Mammary epithelial cell (primary cell): ENCODE measurements at regions not wholly inside any gene's neighbourhood (a gene's known extent, or its start where the extent isn't known, plus 50 kb on each side); places are given as distances from the start of the nearest gene placed in this dataset.

Experiments used
- CTCF ChIP-seq, 2 donors: IDR thresholded peaks in 1 of 2; conservative IDR thresholded peaks in 1 of 2; 2 replicates each; pipeline ENCODE4 v1.5.1; 2011 to 2012; ENCODE audit warnings: inconsistent platforms in 2 of 2, low read length in 2 of 2, mild to moderate bottlenecking in 2 of 2, control low read depth in 1 of 2, low read depth in 1 of 2; ENCODE audit not compliant: insufficient read depth in 1 of 2; ENCODE audit errors: extremely low read depth in 1 of 2
- EZH2 ChIP-seq: IDR thresholded peaks from 2 replicates; pipeline ENCODE4 v1.6.1; 2012; ENCODE audit warnings: low read length, inconsistent platforms, borderline replicate concordance

GRCh38 chr5:10853154-10853553, 92.1 kb upstream of the DAP start:
- no peak for TF ChIP-seq CTCF (conservative IDR thresholded peaks at IDR 0.05 in 1 of 2, IDR thresholded peaks at IDR 0.05 in 1 of 2; ENCODE audit: extremely low read depth in 1 of 2, insufficient read depth in 1 of 2, low read depth in 1 of 2, low read length in 2 of 2)
- no peak for TF ChIP-seq EZH2
